HG03135 (cell line): ENCODE measurements at regions not wholly inside any gene's neighbourhood (a gene's known extent, or its start where the extent isn't known, plus 50 kb on each side); places are given as distances from the start of the nearest gene placed in this dataset.

Source experiments
- ATAC-seq: cut with Tn5 transposase; IDR thresholded peaks from one replicate; pipeline ENCODE4 v1.9.1; 2021; ENCODE audit warnings: mild to moderate bottlenecking, moderate library complexity; ENCODE audit not compliant: unreplicated experiment

- ATAC-seq: no peak
Measured at GRCh38 chr22:47805394-47805935, 1043.0 kb downstream of the TBC1D22A start.

- no peak for ATAC-seq
Measured at GRCh38 chr22:47804281-47804680, 1041.8 kb downstream of the TBC1D22A start.

GRCh38 chr22:47802421-47802820 lies 1040.0 kb downstream of the TBC1D22A start:
- no peak for ATAC-seq

GRCh38 chr22:47801541-47802245 lies 1039.2 kb downstream of the TBC1D22A start:
- ATAC-seq: no peak

- ATAC-seq: no peak
Measured at GRCh38 chr22:47798229-47798628, 1035.8 kb downstream of the TBC1D22A start.

GRCh38 chr22:47797342-47797945 lies 1035.0 kb downstream of the TBC1D22A start:
- ATAC-seq: no peak

- no peak for ATAC-seq
Measured at GRCh38 chr22:47796128-47796908, 1033.9 kb downstream of the TBC1D22A start.

- ATAC-seq: no peak
Measured at GRCh38 chr22:47795477-47796127, 1033.2 kb downstream of the TBC1D22A start.

- no peak for ATAC-seq
Measured at GRCh38 chr22:47794851-47795250, 1032.4 kb downstream of the TBC1D22A start.

GRCh38 chr22:47793304-47794101 lies 1031.1 kb downstream of the TBC1D22A start:
- no peak for ATAC-seq

- no peak for ATAC-seq
Measured at GRCh38 chr22:47789171-47789570, 1026.7 kb downstream of the TBC1D22A start.

- no peak for ATAC-seq
Measured at GRCh38 chr22:47788461-47788860, 1026.0 kb downstream of the TBC1D22A start.

- ATAC-seq: no peak
Measured at GRCh38 chr22:47787501-47788227, 1025.2 kb downstream of the TBC1D22A start.

- ATAC-seq: no peak
Measured at GRCh38 chr22:47786650-47787290, 1024.3 kb downstream of the TBC1D22A start.

GRCh38 chr22:47784991-47785390 lies 1022.5 kb downstream of the TBC1D22A start:
- no peak for ATAC-seq

- ATAC-seq: no peak
Measured at GRCh38 chr22:47784367-47784983, 1022.0 kb downstream of the TBC1D22A start.

- ATAC-seq: no peak
Measured at GRCh38 chr22:47783433-47784366, 1021.2 kb downstream of the TBC1D22A start.
